ENCODE measurements at regions not wholly inside any gene's neighbourhood (a gene's known extent, or its start where the extent isn't known, plus 50 kb on each side); places are given as distances from the start of the nearest gene placed in this dataset.

DNA sequence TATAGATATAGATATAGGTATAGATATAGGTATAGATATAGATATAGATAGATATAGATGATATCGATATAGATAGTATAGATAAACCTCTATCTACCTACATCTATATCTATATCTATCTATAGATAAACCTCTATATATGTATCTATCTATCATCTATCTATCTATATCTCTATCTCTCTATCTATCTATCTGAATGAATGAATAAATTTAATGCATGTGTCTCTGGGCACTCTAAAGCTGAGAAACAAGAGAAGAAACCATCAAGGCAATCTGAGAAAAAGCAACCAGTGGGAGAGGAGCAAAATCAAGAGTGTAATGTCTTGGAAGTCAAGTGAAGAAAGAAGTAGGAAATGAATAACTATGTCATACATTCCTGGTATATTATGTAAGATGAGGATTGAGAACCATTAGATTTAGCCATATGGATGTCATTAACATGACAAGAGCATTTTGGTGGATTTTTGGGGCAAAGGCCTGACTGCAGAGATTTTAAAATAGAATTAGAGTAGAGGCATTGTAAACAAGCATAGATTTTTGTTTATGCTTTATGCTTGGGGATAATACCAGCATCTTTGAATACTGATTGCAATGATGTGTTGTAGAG, 1262.7 kb upstream of the MIR17HG start:
- TF ChIP-seq EP300 (IDR thresholded peaks at IDR 0.05) (no peak), POLR2A (IDR thresholded peaks at IDR 0.05) (no peak)
- TF ChIP-seq, protein P1, sequence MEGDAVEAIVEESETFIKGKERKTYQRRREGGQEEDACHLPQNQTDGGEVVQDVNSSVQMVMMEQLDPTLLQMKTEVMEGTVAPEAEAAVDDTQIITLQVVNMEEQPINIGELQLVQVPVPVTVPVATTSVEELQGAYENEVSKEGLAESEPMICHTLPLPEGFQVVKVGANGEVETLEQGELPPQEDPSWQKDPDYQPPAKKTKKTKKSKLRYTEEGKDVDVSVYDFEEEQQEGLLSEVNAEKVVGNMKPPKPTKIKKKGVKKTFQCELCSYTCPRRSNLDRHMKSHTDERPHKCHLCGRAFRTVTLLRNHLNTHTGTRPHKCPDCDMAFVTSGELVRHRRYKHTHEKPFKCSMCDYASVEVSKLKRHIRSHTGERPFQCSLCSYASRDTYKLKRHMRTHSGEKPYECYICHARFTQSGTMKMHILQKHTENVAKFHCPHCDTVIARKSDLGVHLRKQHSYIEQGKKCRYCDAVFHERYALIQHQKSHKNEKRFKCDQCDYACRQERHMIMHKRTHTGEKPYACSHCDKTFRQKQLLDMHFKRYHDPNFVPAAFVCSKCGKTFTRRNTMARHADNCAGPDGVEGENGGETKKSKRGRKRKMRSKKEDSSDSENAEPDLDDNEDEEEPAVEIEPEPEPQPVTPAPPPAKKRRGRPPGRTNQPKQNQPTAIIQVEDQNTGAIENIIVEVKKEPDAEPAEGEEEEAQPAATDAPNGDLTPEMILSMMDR (IDR thresholded peaks at IDR 0.05), result no peak

Data from ovary (tissue), 3 donors.